ENCODE measurements at regions not wholly inside any gene's neighbourhood (a gene's known extent, or its start where the extent isn't known, plus 50 kb on each side); places are given as distances from the start of the nearest gene placed in this dataset.

DNA sequence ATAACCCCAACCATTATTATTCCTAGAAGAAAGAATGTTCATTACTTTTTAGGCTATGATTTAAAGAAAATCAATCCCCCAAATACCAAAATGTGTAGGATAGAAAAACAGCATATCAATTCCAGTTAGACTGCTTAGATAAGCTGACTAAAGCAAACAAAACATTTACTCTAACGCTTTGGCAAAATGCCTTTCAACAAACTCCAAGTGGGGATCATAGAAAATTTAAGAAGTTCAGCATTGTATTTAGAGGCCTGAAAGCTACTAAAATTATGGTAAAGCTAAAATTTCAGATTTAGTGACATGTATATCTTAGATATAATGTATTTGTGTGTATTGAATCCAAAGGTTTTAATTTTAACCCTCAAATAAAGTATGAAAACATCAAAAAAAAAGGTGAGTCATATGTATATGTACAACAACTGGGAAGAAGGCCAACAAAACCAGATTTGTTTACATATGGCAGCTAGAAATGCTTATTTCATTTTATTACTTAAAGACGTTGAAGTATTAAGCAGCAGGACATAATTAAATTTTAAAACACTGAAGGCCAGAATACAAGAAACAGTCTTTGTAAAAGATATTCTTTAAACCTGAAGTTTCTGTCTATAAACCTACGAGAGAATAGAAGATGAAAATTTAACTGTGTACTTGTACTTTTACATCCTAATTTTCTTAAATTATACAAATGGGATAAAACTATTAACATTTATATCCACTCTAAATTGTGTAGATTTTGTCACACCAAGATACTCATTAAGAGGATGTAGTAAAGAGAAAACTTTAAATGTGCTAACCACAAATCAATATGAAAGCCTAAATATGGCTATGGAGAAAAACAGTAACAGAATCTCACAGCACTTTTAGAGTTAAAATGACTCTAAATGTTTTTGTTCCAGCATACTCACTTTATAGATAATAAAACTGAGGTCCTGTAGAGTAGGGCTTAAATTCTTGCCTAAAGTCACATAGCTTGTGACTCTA lies 71.4 kb downstream of the SLC41A2 start:
- TF ChIP-seq, protein P1, sequence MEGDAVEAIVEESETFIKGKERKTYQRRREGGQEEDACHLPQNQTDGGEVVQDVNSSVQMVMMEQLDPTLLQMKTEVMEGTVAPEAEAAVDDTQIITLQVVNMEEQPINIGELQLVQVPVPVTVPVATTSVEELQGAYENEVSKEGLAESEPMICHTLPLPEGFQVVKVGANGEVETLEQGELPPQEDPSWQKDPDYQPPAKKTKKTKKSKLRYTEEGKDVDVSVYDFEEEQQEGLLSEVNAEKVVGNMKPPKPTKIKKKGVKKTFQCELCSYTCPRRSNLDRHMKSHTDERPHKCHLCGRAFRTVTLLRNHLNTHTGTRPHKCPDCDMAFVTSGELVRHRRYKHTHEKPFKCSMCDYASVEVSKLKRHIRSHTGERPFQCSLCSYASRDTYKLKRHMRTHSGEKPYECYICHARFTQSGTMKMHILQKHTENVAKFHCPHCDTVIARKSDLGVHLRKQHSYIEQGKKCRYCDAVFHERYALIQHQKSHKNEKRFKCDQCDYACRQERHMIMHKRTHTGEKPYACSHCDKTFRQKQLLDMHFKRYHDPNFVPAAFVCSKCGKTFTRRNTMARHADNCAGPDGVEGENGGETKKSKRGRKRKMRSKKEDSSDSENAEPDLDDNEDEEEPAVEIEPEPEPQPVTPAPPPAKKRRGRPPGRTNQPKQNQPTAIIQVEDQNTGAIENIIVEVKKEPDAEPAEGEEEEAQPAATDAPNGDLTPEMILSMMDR (conservative IDR thresholded peaks at IDR 0.05 in 1 of 2, IDR thresholded peaks at IDR 0.05 in 1 of 2; ENCODE audit: extremely low read depth in 1 of 2, insufficient read depth in 1 of 2, low read depth in 1 of 2, low read length in 2 of 2): no peak
- TF ChIP-seq EZH2 (IDR thresholded peaks at IDR 0.05; ENCODE audit: borderline replicate concordance, low read length): no peak

Measured in mammary epithelial cell (primary cell).